Parathyroid adenoma (tissue), 2 donors: ENCODE measurements at regions not wholly inside any gene's neighbourhood (a gene's known extent, or its start where the extent isn't known, plus 50 kb on each side); places are given as distances from the start of the nearest gene placed in this dataset.

Experiments
- H2AFZ ChIP-seq: fragments of 300-600 bp; sonication (generic); one replicate; pipeline ENCODE4 v1.7.0; 2017; ENCODE audit warnings: antibody characterized with exemption, mild to moderate bottlenecking
- H3K27ac ChIP-seq: fragments of 300-600 bp; sonication (generic); one replicate; pipeline ENCODE4 v1.7.0; 2017
- H3K27me3 ChIP-seq: fragments of 300-600 bp; sonication (generic); one replicate; pipeline ENCODE4 v1.7.0; 2017; ENCODE audit warnings: low read length; ENCODE audit not compliant: control insufficient read depth, insufficient read depth
- H3K36me3 ChIP-seq: fragments of 300-600 bp; sonication (generic); one replicate; pipeline ENCODE4 v1.7.0; 2017; ENCODE audit warnings: low read length; ENCODE audit not compliant: control insufficient read depth, insufficient read depth
- H3K4me1 ChIP-seq: fragments of 300-600 bp; sonication (generic); one replicate; pipeline ENCODE4 v1.7.0; 2017; ENCODE audit warnings: control low read depth
- H3K4me2 ChIP-seq: fragments of 300-600 bp; sonication (generic); one replicate; pipeline ENCODE4 v1.7.0; 2017; ENCODE audit warnings: low read length
- H3K4me3 ChIP-seq: fragments of 300-600 bp; sonication (generic); one replicate; pipeline ENCODE4 v1.7.0; 2017; ENCODE audit warnings: low read depth, low read length
- H3K79me2 ChIP-seq: fragments of 300-600 bp; sonication (generic); one replicate; pipeline ENCODE4 v1.7.0; 2017; ENCODE audit warnings: control low read depth
- H3K9ac ChIP-seq: fragments of 300-600 bp; sonication (generic); one replicate; pipeline ENCODE4 v1.7.0; 2017; ENCODE audit warnings: mild to moderate bottlenecking
- H3K9me3 ChIP-seq: fragments of 300-600 bp; sonication (generic); one replicate; pipeline ENCODE4 v1.7.0; 2017; ENCODE audit warnings: low read length; ENCODE audit not compliant: control insufficient read depth
- TF ChIP-seq, protein P1 (sequence below): fragments of 300-600 bp; sonication (generic); IDR thresholded peaks from one replicate; pipeline ENCODE4 v1.7.0; 2017; ENCODE audit warnings: antibody characterized with exemption, mild to moderate bottlenecking
- donor health status: primary hyperparathyroidism.

DNA sequence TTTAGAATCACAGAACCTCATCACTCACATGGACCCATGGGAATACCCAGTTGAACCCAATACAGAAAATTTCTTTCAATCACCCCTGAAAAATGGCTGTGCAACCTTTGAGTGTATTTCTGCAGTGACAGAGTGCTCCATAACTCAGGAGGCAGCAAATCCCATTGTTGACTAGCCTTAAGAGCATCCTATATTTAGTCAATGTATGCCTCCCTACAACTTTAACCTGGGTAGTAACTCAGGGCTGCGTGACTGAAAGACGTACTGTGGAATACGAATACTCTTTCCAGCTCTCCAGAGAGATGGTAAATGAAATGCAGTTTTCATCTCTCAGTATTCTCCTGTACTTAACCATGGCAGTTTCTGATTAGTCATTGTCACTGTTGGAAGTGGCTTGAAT lies 573.0 kb upstream of the POM121L12 start:
- no peaks in the 10 kb centered on the region for H3K9me3 ChIP-seq
- no peak overlapping the region for H3K9ac ChIP-seq
- no peaks in the 10 kb centered on the region for H3K79me2 ChIP-seq
- H3K4me3 ChIP-seq: no peak overlapping the region
- no peak overlapping the region for H3K27ac ChIP-seq
- no peaks in the 10 kb centered on the region for H3K27me3 ChIP-seq
- no peaks in the 10 kb centered on the region for H3K36me3 ChIP-seq
- H3K4me1 ChIP-seq: no peaks in the 10 kb centered on the region
- H3K4me2 ChIP-seq: no peak overlapping the region
- TF ChIP-seq, protein P1, sequence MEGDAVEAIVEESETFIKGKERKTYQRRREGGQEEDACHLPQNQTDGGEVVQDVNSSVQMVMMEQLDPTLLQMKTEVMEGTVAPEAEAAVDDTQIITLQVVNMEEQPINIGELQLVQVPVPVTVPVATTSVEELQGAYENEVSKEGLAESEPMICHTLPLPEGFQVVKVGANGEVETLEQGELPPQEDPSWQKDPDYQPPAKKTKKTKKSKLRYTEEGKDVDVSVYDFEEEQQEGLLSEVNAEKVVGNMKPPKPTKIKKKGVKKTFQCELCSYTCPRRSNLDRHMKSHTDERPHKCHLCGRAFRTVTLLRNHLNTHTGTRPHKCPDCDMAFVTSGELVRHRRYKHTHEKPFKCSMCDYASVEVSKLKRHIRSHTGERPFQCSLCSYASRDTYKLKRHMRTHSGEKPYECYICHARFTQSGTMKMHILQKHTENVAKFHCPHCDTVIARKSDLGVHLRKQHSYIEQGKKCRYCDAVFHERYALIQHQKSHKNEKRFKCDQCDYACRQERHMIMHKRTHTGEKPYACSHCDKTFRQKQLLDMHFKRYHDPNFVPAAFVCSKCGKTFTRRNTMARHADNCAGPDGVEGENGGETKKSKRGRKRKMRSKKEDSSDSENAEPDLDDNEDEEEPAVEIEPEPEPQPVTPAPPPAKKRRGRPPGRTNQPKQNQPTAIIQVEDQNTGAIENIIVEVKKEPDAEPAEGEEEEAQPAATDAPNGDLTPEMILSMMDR: no peak
- H2AFZ ChIP-seq: no peak overlapping the region

GRCh38 chr7:52455571-52455970 lies 579.9 kb upstream of the POM121L12 start:
- H3K4me1 ChIP-seq: no peaks in the 10 kb centered on the region
- H3K27me3 ChIP-seq: no peaks in the 10 kb centered on the region
- H3K4me3 ChIP-seq: no peak overlapping the region
- no peak overlapping the region for H3K4me2 ChIP-seq
- H3K36me3 ChIP-seq: no peaks in the 10 kb centered on the region
- no peak overlapping the region for H3K27ac ChIP-seq
- no peak overlapping the region for H3K9ac ChIP-seq
- no peaks in the 10 kb centered on the region for H3K79me2 ChIP-seq
- TF ChIP-seq, protein P1: no peak
- H3K9me3 ChIP-seq: no peaks in the 10 kb centered on the region
- no peak overlapping the region for H2AFZ ChIP-seq

DNA sequence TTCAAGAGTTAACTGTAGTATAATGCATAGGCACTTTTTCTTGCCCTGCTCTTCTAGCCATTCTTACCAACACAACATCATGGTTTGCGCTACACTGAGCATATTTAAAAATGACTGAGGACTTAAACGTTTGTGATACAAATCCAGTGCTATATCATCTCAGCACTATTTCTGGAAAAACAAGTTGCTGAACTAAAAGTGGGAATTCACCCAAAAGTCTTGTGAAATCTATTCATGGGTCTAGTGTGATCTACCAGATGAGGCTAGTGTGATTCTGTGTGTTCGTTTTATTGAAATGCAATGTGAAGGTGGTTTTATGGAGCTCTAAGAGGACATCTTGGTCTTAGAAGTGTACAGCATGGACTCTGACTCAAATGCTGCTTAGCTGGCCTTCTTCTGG lies 584.6 kb upstream of the POM121L12 start:
- Histone ChIP-seq H3K4me3 (no peak overlapping the region), H3K79me2 (no peaks in the 10 kb centered on the region), H3K4me2 (no peak overlapping the region), H3K9ac (no peak overlapping the region), H3K27ac (no peak overlapping the region), H2AFZ (no peak overlapping the region), H3K27me3 (no peaks in the 10 kb centered on the region), H3K4me1 (no peaks in the 10 kb centered on the region), H3K9me3 (no peaks in the 10 kb centered on the region), H3K36me3 (no peaks in the 10 kb centered on the region)
- TF ChIP-seq, protein P1: no peak

GRCh38 chr7:52447581-52448180 lies 587.8 kb upstream of the POM121L12 start:
- no peak overlapping the region for H3K4me3 ChIP-seq
- H3K79me2 ChIP-seq: no peaks in the 10 kb centered on the region
- no peak overlapping the region for H3K4me2 ChIP-seq
- H3K36me3 ChIP-seq: no peaks in the 10 kb centered on the region
- H3K9ac ChIP-seq: no peak overlapping the region
- no peaks in the 10 kb centered on the region for H3K27me3 ChIP-seq
- H3K27ac ChIP-seq: no peak overlapping the region
- TF ChIP-seq, protein P1: no peak
- H2AFZ ChIP-seq: no peak overlapping the region
- no peaks in the 10 kb centered on the region for H3K4me1 ChIP-seq
- H3K9me3 ChIP-seq: no peaks in the 10 kb centered on the region

- no peak overlapping the region for H3K4me2 ChIP-seq
- H3K36me3 ChIP-seq: no peaks in the 10 kb centered on the region
- no peaks in the 10 kb centered on the region for H3K9me3 ChIP-seq
- no peak overlapping the region for H3K27ac ChIP-seq
- H3K79me2 ChIP-seq: no peaks in the 10 kb centered on the region
- no peaks in the 10 kb centered on the region for H3K27me3 ChIP-seq
- no peaks in the 10 kb centered on the region for H3K4me1 ChIP-seq
- TF ChIP-seq, protein P1: no peak
- H3K4me3 ChIP-seq: no peak overlapping the region
- H3K9ac ChIP-seq: no peak overlapping the region
- H2AFZ ChIP-seq: no peak overlapping the region
Observed at GRCh38 chr7:52436278-52436677, 599.2 kb upstream of the POM121L12 start.
